ENCODE measurements at regions not wholly inside any gene's neighbourhood (a gene's known extent, or its start where the extent isn't known, plus 50 kb on each side); places are given as distances from the start of the nearest gene placed in this dataset.
"Not testable (repeated sequence)": the region's sequence is repeated elsewhere in the genome, so short reads cannot be mapped to it uniquely, and the experiment has no call there.

DNA sequence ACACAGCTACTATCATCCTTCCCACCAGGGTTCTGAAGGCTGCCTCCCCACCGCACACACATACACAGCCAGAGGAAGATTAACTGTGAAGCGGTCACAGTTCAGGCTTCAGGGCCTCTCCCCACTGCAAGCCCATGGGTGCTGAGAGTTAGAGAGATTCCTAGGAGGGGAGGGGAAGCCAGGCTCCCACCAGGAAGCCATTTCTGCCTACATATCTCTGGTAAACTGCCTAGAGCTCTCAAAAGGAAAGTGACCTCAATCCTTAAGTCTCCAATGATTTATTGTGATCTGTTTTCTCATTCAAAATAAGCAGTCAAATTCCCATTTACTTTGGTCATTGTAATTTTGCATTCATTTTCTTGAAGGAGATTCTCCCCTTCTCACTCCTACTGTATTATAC is 141.0 kb upstream of the BNIP2 start:
- DNase-seq, result no peak

- no peak for DNase-seq
Measured at GRCh38 chr15:59828861-59829260, 139.7 kb upstream of the BNIP2 start.

DNA sequence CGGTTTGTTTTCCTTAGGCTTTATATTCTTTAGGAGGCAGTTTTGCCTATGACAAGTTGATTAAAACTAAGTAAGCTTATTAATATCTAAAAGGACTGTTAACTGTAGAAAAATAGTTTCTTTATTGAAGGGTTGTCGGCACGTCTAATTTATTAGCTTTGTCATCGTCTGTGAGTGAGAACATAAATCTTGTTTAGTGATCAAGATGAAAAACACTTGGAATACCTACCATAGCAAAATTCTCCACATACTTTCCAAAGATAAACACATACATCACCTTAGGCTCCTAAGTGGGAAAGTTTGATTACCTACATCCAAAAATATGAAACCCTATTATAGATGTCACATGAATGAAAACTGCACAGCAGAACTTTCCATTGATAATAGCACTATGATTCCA is 139.1 kb upstream of the BNIP2 start:
- DNase-seq, result no peak

- DNase-seq, result no peak
Measured at GRCh38 chr15:59825901-59826300, 136.8 kb upstream of the BNIP2 start.

DNA sequence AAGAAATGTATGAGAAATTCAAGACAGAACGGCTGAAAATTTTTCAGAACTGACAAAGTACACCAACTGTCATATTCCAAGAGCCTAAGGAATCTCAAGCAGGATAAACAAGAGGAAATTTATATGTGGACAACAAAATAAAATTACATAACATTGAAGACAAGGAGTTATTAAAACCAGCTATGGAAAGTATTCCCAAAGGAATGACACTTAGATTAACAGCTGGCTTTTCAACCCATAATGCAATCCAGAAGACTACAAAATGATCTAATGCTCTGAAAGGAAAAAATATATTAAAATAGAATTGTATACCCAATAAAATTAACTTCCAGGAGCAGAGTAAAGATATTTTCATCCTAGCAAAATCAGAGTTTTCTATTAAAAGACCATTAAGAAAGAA is 132.2 kb upstream of the BNIP2 start:
- no peak for DNase-seq

GRCh38 chr15:59819092-59819491 is 130.0 kb upstream of the BNIP2 start:
- DNase-seq, result no peak

GRCh38 chr15:59818336-59818735 is 129.2 kb upstream of the BNIP2 start:
- DNase-seq, result no peak

GRCh38 chr15:59817834-59818233 is 128.7 kb upstream of the BNIP2 start:
- no peak for DNase-seq

DNA sequence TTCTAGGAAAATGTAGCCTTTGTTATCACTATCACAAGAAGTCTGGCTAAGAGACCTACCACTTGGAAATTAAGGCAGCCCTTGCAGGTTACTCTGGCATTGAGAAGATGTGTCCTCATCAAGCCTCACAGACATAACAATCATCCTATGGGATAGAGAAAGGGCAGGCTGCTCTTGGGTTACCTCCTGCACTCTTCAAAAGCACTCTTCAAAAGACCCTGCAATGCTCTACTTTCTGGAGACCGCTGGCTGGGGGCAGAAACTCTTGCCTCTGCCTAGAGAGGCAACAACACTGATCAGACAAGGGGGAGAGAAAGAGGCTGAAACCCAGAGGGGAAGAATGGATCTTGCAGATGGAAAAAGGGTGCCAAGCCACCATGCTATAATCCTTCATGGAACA is 127.9 kb upstream of the BNIP2 start:
- no peak for DNase-seq

GRCh38 chr15:59814409-59814808 is 125.3 kb upstream of the BNIP2 start:
- no peak for DNase-seq

- no peak for DNase-seq
Measured at GRCh38 chr15:59812889-59813288, 123.8 kb upstream of the BNIP2 start.

GRCh38 chr15:59812250-59812870 is 123.2 kb upstream of the BNIP2 start:
- DNase-seq, result peak; percentile 80

GRCh38 chr15:59803293-59803966 is 114.3 kb upstream of the BNIP2 start:
- not testable (repeated sequence) for DNase-seq

DNA sequence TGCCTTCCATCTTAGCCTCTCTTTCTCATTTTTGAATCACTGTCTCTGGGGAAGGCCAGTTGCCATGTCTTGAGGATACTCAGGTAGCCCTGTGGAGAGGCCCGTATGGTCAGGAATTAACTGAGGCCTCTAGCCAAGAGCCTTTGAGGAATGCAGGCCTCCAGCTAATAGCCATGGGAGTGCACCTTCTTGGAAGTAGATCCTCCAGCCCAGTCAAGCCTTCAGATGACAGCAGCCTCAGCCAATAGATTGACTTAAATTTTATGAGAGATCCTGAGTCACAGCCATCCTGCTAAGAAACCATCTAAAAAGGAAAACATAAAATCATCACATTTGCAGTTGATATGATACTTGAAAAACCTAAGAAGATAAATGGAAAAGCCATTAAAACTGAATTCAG is 112.5 kb upstream of the BNIP2 start:
- no peak for DNase-seq

DNA sequence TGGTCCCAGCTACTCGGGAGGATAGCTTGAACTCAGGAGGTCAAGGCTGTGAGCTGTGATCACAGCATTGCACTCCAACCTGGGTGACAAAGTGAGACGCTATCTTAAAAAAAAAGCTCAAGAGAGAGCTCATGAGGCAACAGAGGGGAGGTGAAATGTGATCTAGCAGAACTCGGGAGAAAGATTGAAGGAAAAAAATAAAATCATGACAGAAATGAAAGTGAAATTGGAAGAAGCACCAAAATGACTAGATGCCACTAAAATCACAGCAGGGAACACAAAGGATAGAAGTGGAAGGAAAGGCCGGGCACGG is 109.4 kb upstream of the BNIP2 start:
- no peak for DNase-seq

DNA sequence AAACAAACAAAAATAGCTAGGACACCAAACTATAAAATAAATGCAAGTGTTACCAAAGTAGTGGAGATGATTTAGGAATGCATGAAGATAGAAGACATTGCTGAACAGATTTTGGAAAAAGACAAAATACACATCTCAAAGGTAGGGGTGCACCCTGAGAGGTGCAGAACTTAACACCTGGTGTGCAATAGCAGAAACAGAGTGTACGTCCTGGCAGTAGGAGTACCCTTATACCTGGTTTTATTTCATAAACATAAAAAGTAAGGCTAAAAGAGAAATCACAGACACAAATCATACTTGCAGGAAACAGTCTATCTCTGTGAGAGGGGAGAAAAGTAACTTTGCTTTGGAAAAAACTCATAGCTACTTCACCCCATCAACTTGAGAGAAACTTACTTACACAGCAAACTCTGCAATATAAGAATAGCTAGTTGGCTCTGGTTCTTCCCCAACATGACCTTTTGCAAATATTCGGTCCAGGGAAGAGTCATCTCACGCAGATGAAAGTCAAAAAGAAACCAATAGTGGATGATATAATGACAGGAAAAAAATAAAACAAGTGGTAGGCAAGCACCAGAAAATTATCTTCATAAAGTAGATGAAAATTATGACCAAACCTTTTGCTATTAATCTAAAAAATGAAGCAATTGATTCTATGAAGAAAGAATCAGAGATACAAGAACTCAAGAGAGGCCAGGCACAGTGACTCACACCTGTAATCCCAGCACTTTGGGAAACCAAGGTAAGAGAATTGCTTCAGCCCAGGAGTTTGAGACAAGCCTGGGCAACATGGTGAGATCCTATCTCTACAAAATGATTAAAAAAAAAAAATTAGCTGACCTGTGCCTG is 108.9 kb upstream of the BNIP2 start:
- DNase-seq, result no peak

- no peak for DNase-seq
Measured at GRCh38 chr15:59794229-59794886, 105.2 kb upstream of the BNIP2 start.

DNA sequence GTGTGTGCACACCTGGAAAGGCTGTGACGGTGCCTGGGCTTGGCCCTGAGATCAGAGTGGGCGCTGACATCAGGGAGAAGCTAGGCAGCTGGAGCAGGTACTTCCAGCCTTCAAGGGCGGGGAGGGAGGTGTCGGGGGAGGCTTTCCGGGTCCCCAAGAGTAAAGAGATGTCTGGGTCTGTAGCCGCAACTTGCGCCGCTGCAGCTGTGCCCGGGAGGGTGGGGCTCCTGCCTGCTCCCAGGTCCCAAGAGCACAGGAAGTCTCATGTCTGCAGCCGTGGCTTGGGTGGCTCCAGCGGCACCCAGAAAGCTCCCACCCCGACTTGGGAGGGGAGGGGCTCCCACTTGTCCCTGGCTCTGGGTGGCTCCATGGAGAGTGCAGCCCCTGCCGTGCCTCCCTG is 103.2 kb upstream of the BNIP2 start:
- DNase-seq, result no peak

DNA sequence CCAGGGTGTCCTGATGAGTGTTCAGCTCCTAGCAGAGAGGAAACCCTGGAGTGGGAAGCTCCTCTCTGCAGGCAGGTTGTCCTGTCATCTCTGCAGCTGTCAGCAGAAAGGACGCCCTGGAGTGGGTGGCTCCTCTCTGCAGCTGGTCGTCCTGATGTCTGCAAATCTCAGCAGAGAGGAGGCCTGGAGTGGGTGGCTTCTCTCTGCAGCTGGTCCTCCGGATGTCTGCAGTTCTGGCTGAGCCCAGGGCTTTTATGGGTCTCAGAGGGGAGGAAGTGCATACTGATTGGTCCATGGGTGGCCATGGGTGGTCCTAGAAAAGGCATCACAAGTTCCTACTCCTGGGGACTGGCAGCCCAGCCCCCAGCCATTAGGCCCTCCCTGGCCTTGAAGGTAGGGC is 102.6 kb upstream of the BNIP2 start:
- DNase-seq, result no peak

- no peak for DNase-seq
Measured at GRCh38 chr15:59791079-59791478, 102.0 kb upstream of the BNIP2 start.

DNA sequence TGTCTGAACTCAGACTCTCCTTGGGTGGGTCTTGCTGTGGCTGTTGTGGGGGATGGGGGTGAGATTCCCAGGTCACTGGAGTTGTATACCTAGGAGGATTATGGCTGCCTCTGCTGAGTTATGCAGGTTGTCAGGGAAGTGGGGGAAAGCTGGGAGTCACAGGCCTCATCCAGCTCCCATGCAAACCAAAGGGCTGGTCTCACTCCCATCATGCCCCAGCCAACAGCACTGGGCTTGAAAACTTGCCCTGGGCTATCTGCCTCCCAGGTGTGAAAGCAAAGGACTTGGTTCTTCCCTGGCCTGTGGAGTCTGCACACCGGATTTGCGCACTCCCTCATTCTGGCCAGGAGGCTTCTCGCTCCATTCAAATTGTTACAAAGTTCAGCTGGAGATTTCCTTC is 97.3 kb upstream of the BNIP2 start:
- DNase-seq, result not testable (repeated sequence)

- not testable (repeated sequence) for DNase-seq
Measured at GRCh38 chr15:59785981-59786380, 96.9 kb upstream of the BNIP2 start.

- DNase-seq, result not testable (repeated sequence)
Measured at GRCh38 chr15:59783774-59784520, 94.8 kb upstream of the BNIP2 start.

Measured in COR-L47 (cell line).